PC-3 (cell line): ENCODE measurements at regions not wholly inside any gene's neighbourhood (a gene's known extent, or its start where the extent isn't known, plus 50 kb on each side); places are given as distances from the start of the nearest gene placed in this dataset.

Experiments
- ATAC-seq: fragments of 200-7000 bp; cut with Tn5 transposase; 2 replicates; pipeline ENCODE4 v1.9.1; 2020; ENCODE audit warnings: mild to moderate bottlenecking, moderate library complexity
- BruUV-seq: library from RNA; stranded (reverse); fragments of 400-500 nt; replicated peaks from 2 replicates; lab custom pipeline; 2021; lab: Mats Ljungman, UMichigan
- CTCF ChIA-PET: fragments of 300-600 bp; sonication (Branson Sonifier 250); formaldehyde crosslinking; loops from one replicate; lab custom pipeline; 2022; ENCODE audit warnings: antibody characterized with exemption; lab: Charles Lee
- POLR2A ChIA-PET: fragments of 300-600 bp; sonication (Branson Sonifier 250); formaldehyde crosslinking; loops from one replicate; lab custom pipeline; 2022; ENCODE audit warnings: antibody characterized with exemption; ENCODE audit not compliant: unreplicated experiment; lab: Charles Lee
- DNase-seq: peaks from one replicate; pipeline ENCODE4 v3.0.0-alpha.2; 2015
- H2AFZ ChIP-seq: fragments of 300-600 bp; sonication (generic); 2 replicates; pipeline ENCODE4 v1.6.0; 2016; ENCODE audit warnings: antibody characterized with exemption, low read length
- H3F3A ChIP-seq: fragments of 300-600 bp; sonication (generic); one replicate; pipeline ENCODE4 v1.6.0; 2017; ENCODE audit warnings: antibody characterized with exemption, low read length, control low read depth, mild to moderate bottlenecking; ENCODE audit not compliant: unreplicated experiment
- H3K27ac ChIP-seq: fragments of 300-600 bp; sonication (generic); 2 replicates; pipeline ENCODE4 v1.5.1; 2016; ENCODE audit warnings: mild to moderate bottlenecking, low read length
- H3K27me3 ChIP-seq: fragments of 300-600 bp; sonication (generic); 2 replicates; pipeline ENCODE4 v1.6.1; 2016; ENCODE audit warnings: low read length, mixed read lengths
- H3K36me3 ChIP-seq: fragments of 300-600 bp; sonication (generic); 2 replicates; pipeline ENCODE4 v1.6.1; 2016; ENCODE audit warnings: low read depth, mixed run types, low read length, mixed read lengths
- H3K4me1 ChIP-seq: fragments of 300-600 bp; sonication (generic); 2 replicates; pipeline ENCODE4 v1.5.1; 2016; ENCODE audit warnings: low read length; ENCODE audit not compliant: insufficient read depth
- H3K4me2 ChIP-seq: fragments of 300-600 bp; sonication (generic); 2 replicates; pipeline ENCODE4 v1.6.0; 2016; ENCODE audit warnings: low read length
- H3K4me3 ChIP-seq: fragments of 300-600 bp; sonication (generic); 2 replicates; pipeline ENCODE4 v1.5.1; 2016; ENCODE audit warnings: mild to moderate bottlenecking, low read length, mixed read lengths
- H3K79me2 ChIP-seq: fragments of 300-600 bp; sonication (generic); 2 replicates; pipeline ENCODE4 v1.6.1; 2017; ENCODE audit warnings: low read length, mixed read lengths
- H3K9ac ChIP-seq: fragments of 300-600 bp; sonication (generic); 2 replicates; pipeline ENCODE4 v1.6.0; 2016; ENCODE audit warnings: mild to moderate bottlenecking, low read length
- H3K9me2 ChIP-seq: fragments of 300-600 bp; sonication (generic); replicated peaks from 2 replicates; pipeline ENCODE4 v1.6.1; 2016; ENCODE audit warnings: mixed run types, low read length, mixed read lengths
- H3K9me3 ChIP-seq: fragments of 300-600 bp; sonication (generic); 2 replicates; pipeline ENCODE4 v1.6.1; 2016; ENCODE audit warnings: low read length, mixed read lengths
- H4K20me1 ChIP-seq: fragments of 300-600 bp; sonication (generic); 2 replicates; pipeline ENCODE4 v1.6.1; 2016; ENCODE audit warnings: low read length, mixed read lengths
- CTCF ChIP-seq: fragments of 300-600 bp; sonication (generic); conservative IDR thresholded peaks from 2 replicates; pipeline ENCODE4 v1.5.1; 2017; ENCODE audit warnings: antibody characterized with exemption, low read depth, mild to moderate bottlenecking, low read length
- EZH2 ChIP-seq: fragments of 300-600 bp; sonication (generic); IDR thresholded peaks from one replicate; pipeline ENCODE4 v1.6.1; 2017; ENCODE audit warnings: antibody characterized with exemption, mild to moderate bottlenecking, low read length; ENCODE audit not compliant: unreplicated experiment
- EZH2phosphoT487 ChIP-seq: fragments of 300-600 bp; sonication (generic); IDR thresholded peaks from 2 replicates; pipeline ENCODE4 v1.6.1; 2018; ENCODE audit warnings: mild to moderate bottlenecking, antibody characterized with exemption, low read length, borderline replicate concordance
- intact Hi-C: fragments of 100-400 bp; cut with micrococcal nuclease; formaldehyde crosslinking; loops from 2 replicates; pipeline ENCODE4 v1.9.0; 2023

DNA sequence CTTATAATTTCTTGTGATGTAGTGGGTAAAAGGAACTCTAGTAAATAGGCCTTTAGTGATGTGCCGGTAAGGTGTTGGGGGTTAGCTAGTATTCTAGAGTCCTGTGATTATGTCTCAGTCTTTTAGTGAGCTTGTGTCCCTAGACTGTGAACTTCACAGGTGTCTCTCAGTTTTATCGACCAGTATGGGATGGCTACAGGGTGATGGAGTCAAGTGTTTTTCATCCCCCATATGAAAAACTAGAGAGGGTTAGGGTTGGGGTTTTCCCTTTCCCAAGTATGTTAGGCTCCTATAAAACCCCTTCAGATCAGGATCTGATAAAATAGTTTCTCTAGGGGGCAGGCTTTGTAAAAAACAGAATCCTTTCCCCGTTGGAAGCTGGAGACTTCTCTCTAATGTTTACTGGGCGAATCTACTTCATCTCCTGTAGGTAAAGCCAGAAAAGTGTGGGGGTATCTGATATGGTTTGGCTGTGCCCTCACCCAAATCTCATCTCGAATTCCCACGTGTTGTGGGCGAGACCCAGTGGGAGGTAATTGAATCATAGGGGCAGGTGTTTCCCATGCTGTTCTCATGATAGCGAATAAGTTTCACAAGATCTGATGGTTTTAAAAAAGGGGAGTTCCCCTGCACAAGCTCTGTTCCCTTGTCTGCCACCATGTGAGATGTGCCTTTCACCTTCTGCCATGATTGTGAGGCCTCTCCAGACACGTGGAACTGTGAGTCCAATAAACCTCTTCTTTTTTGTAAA is 120.8 kb downstream of the DTHD1 start:
- ChIA-PET POLR2A (no interaction called here), CTCF (no interaction called here)
- intact Hi-C loops = loop anchor here (5.0 kb wide), 1 partner anchor 160 kb away; the partner anchor contains the start of gene ARAP2
- DNase-seq = no peak
- H3K9ac ChIP-seq = no peak overlapping the region
- BruUV-seq = no TSS peak
- peaks cover 17% of the 10 kb centered on the region for H3K27me3 ChIP-seq
- no peak overlapping the region for H2AFZ ChIP-seq
- no peaks in the 10 kb centered on the region for H3K9me3 ChIP-seq
- H3K4me2 ChIP-seq = no peak overlapping the region
- H3K79me2 ChIP-seq = no peaks in the 10 kb centered on the region
- H4K20me1 ChIP-seq = no peaks in the 10 kb centered on the region
- no peak overlapping the region for H3K27ac ChIP-seq
- no peaks in the 10 kb centered on the region for H3K36me3 ChIP-seq
- H3K4me3 ChIP-seq = no peak overlapping the region
- no peak for ATAC-seq
- H3K9me2 ChIP-seq = no peaks in the 10 kb centered on the region
- no peaks in the 10 kb centered on the region for H3F3A ChIP-seq
- no peaks in the 10 kb centered on the region for H3K4me1 ChIP-seq
- TF ChIP-seq EZH2phosphoT487 (no peak), CTCF (no peak)

- no peaks in the 10 kb centered on the region for H3K4me1 ChIP-seq
- no peak for ATAC-seq
- ChIA-PET CTCF (no interaction called here), POLR2A (no interaction called here)
- H3K27ac ChIP-seq = no peak overlapping the region
- BruUV-seq = no TSS peak
- H2AFZ ChIP-seq = no peak overlapping the region
- TF ChIP-seq EZH2 = no peak
- TF ChIP-seq EZH2phosphoT487 = no peak
- no peak for TF ChIP-seq CTCF
- no peaks in the 10 kb centered on the region for H3F3A ChIP-seq
- H3K4me3 ChIP-seq = no peak overlapping the region
- H3K9me2 ChIP-seq = no peaks in the 10 kb centered on the region
- intact Hi-C loops = no loop called here
- peaks cover 20% of the 10 kb centered on the region for H3K27me3 ChIP-seq
- H4K20me1 ChIP-seq = no peaks in the 10 kb centered on the region
- H3K79me2 ChIP-seq = no peaks in the 10 kb centered on the region
- H3K36me3 ChIP-seq = no peaks in the 10 kb centered on the region
- no peak overlapping the region for H3K9ac ChIP-seq
- no peak for DNase-seq
- no peaks in the 10 kb centered on the region for H3K9me3 ChIP-seq
- H3K4me2 ChIP-seq = no peak overlapping the region
These were observed 129.9 kb downstream of the DTHD1 start for GRCh38 chr4:36411338-36411737.

DNA sequence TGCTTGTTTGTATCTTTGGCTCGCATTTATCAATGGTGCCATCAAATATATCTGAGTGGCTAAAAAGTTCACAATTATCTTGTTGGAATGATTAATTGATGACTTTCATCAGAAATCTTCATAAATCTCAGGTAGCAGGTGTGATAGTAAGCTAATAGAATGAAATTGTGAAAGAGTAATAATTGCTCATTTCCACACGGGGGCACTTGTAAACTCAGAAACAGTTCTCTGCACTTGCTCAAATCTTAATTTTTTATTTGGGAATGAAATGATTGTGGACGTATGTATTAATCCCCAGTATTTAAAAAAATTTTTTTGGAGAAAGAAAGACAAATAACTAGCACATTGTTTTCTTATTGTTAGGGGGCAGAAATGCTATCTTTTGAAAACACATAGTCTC is 132.8 kb downstream of the DTHD1 start:
- Histone ChIP-seq H3K4me1 (no peaks in the 10 kb centered on the region), H3K27me3 (peaks cover 36% of the 10 kb centered on the region), H3K79me2 (no peaks in the 10 kb centered on the region), H3K27ac (no peak overlapping the region), H4K20me1 (no peaks in the 10 kb centered on the region), H3K9ac (no peak overlapping the region), H3F3A (no peaks in the 10 kb centered on the region), H3K4me2 (no peak overlapping the region), H3K4me3 (no peak overlapping the region), H3K9me2 (no peaks in the 10 kb centered on the region), H2AFZ (no peak overlapping the region), H3K36me3 (no peaks in the 10 kb centered on the region), H3K9me3 (no peaks in the 10 kb centered on the region)
- CTCF ChIA-PET = interaction anchor here (1.0 kb wide), 1 partner anchor 975 kb away, joined by 10 read pairs; no protein-coding TSS in a partner anchor
- DNase-seq = peak; percentile 18
- POLR2A ChIA-PET = no interaction called here
- no TSS peak for BruUV-seq
- intact Hi-C loops = loop anchor here (1.0 kb wide), 1 partner anchor 976 kb away; no protein-coding TSS in a partner anchor
- TF ChIP-seq EZH2 (no peak), CTCF (peak; percentile 62)
- no peak for ATAC-seq
